Right kidney (tissue), 1 donor: ENCODE measurements at regions not wholly inside any gene's neighbourhood (a gene's known extent, or its start where the extent isn't known, plus 50 kb on each side); places are given as distances from the start of the nearest gene placed in this dataset.
"Not testable (repeated sequence)": the region's sequence is repeated elsewhere in the genome, so short reads cannot be mapped to it uniquely, and the experiment has no call there.

ENCODE experiments used
- DNase-seq: peaks from one replicate; pipeline ENCODE4 v3.0.0-alpha.2; 2016

- no peak for DNase-seq
These were observed 1083.3 kb downstream of the NXPH1 start for GRCh38 chr7:9516662-9517061.

- DNase-seq = no peak
These were observed 1090.2 kb downstream of the NXPH1 start for GRCh38 chr7:9523579-9523978.

GRCh38 chr7:9552431-9552830, 1119.0 kb downstream of the NXPH1 start:
- DNase-seq = not testable (repeated sequence)

GRCh38 chr7:9557853-9558252, 1124.4 kb downstream of the NXPH1 start:
- DNase-seq = no peak

GRCh38 chr7:9575716-9576115, 1142.3 kb downstream of the NXPH1 start:
- no peak for DNase-seq

- DNase-seq = no peak
These were observed 1149.4 kb downstream of the NXPH1 start for GRCh38 chr7:9582824-9583223.

- DNase-seq = no peak
These were observed 1165.0 kb downstream of the NXPH1 start for GRCh38 chr7:9598411-9598810.

- DNase-seq = no peak
These were observed 1167.6 kb downstream of the NXPH1 start for GRCh38 chr7:9600974-9601373.

GRCh38 chr7:9603291-9603690, 1169.9 kb downstream of the NXPH1 start:
- no peak for DNase-seq

- DNase-seq = no peak
These were observed 1175.2 kb downstream of the NXPH1 start for GRCh38 chr7:9608560-9608959.

GRCh38 chr7:9620899-9621298, 1187.5 kb downstream of the NXPH1 start:
- DNase-seq = not testable (repeated sequence)

GRCh38 chr7:9621306-9621902, 1188.0 kb downstream of the NXPH1 start:
- DNase-seq = not testable (repeated sequence)

GRCh38 chr7:9621927-9622326, 1188.5 kb downstream of the NXPH1 start:
- no peak for DNase-seq

- DNase-seq = no peak
These were observed 1192.5 kb downstream of the NXPH1 start for GRCh38 chr7:9625953-9626352.

- no peak for DNase-seq
These were observed 1212.3 kb downstream of the NXPH1 start for GRCh38 chr7:9645756-9646155.

GRCh38 chr7:9657257-9657656, 1223.8 kb downstream of the NXPH1 start:
- no peak for DNase-seq

GRCh38 chr7:9671979-9672917, 1238.8 kb downstream of the NXPH1 start:
- DNase-seq = no peak

- DNase-seq = no peak
These were observed 1247.3 kb downstream of the NXPH1 start for GRCh38 chr7:9680713-9681112.

- no peak for DNase-seq
These were observed 1247.9 kb downstream of the NXPH1 start for GRCh38 chr7:9681284-9681683.

GRCh38 chr7:9691286-9691685, 1257.9 kb downstream of the NXPH1 start:
- DNase-seq = no peak

- no peak for DNase-seq
These were observed 1265.0 kb downstream of the NXPH1 start for GRCh38 chr7:9698375-9698774.

- DNase-seq = no peak
These were observed 1264.5 kb upstream of the PHF14 start for GRCh38 chr7:9709216-9709615.

- no peak for DNase-seq
These were observed 1262.3 kb upstream of the PHF14 start for GRCh38 chr7:9711259-9711918.
